ENCODE measurements at regions not wholly inside any gene's neighbourhood (a gene's known extent, or its start where the extent isn't known, plus 50 kb on each side); places are given as distances from the start of the nearest gene placed in this dataset.

- TF ChIP-seq POLR2AphosphoS5 (IDR thresholded peaks at IDR 0.05; ENCODE audit: low read depth, low read length) = no peak
- no peak for TF ChIP-seq POLR2A (IDR thresholded peaks at IDR 0.05; ENCODE audit: low read depth, low read length)
These were observed 626.5 kb downstream of the ZEB2 start for GRCh38 chr2:143893371-143893770.
